ENCODE measurements at regions not wholly inside any gene's neighbourhood (a gene's known extent, or its start where the extent isn't known, plus 50 kb on each side); places are given as distances from the start of the nearest gene placed in this dataset.
"Not testable (repeated sequence)": the region's sequence is repeated elsewhere in the genome, so short reads cannot be mapped to it uniquely, and the experiment has no call there.

- no peak for DNase-seq (ENCODE audit: low read depth in 3 of 3)
Observed at GRCh38 chr4:17064959-17065358, 166.5 kb upstream of the LDB2 start.

- no peak for DNase-seq (ENCODE audit: low read depth in 3 of 3)
Observed at GRCh38 chr4:17063888-17064287, 165.4 kb upstream of the LDB2 start.

- DNase-seq (ENCODE audit: low read depth in 3 of 3): no peak
Observed at GRCh38 chr4:17060230-17060629, 161.8 kb upstream of the LDB2 start.

GRCh38 chr4:17058916-17059741 lies 160.7 kb upstream of the LDB2 start:
- no peak for DNase-seq (ENCODE audit: low read depth in 3 of 3)

GRCh38 chr4:17058536-17058915 lies 160.1 kb upstream of the LDB2 start:
- no peak for DNase-seq (ENCODE audit: low read depth in 3 of 3)

GRCh38 chr4:17057035-17057434 lies 158.6 kb upstream of the LDB2 start:
- DNase-seq (ENCODE audit: low read depth in 3 of 3): no peak

GRCh38 chr4:17055788-17056187 lies 157.3 kb upstream of the LDB2 start:
- DNase-seq (ENCODE audit: low read depth in 3 of 3): no peak

GRCh38 chr4:17045866-17046265 lies 147.4 kb upstream of the LDB2 start:
- no peak for DNase-seq (ENCODE audit: low read depth in 3 of 3)

GRCh38 chr4:17038510-17039176 lies 140.2 kb upstream of the LDB2 start:
- DNase-seq (ENCODE audit: low read depth in 3 of 3): no peak

GRCh38 chr4:17033768-17034181 lies 135.3 kb upstream of the LDB2 start:
- no peak for DNase-seq (ENCODE audit: low read depth in 3 of 3)

- no peak for DNase-seq (ENCODE audit: low read depth in 3 of 3)
Observed at GRCh38 chr4:17033025-17033767, 134.8 kb upstream of the LDB2 start.

GRCh38 chr4:17030543-17030942 lies 132.1 kb upstream of the LDB2 start:
- DNase-seq (ENCODE audit: low read depth in 3 of 3): no peak

GRCh38 chr4:17029964-17030363 lies 131.5 kb upstream of the LDB2 start:
- DNase-seq (ENCODE audit: low read depth in 3 of 3): no peak

GRCh38 chr4:17029432-17029831 lies 131.0 kb upstream of the LDB2 start:
- no peak for DNase-seq (ENCODE audit: low read depth in 3 of 3)

GRCh38 chr4:17027495-17027894 lies 129.1 kb upstream of the LDB2 start:
- no peak for DNase-seq (ENCODE audit: low read depth in 3 of 3)

- DNase-seq (ENCODE audit: low read depth in 3 of 3): no peak
Observed at GRCh38 chr4:17024425-17024824, 126.0 kb upstream of the LDB2 start.

- DNase-seq (ENCODE audit: low read depth in 3 of 3): no peak
Observed at GRCh38 chr4:17020901-17021300, 122.5 kb upstream of the LDB2 start.

GRCh38 chr4:17020451-17020850 lies 122.0 kb upstream of the LDB2 start:
- DNase-seq (ENCODE audit: low read depth in 3 of 3): no peak

GRCh38 chr4:17018621-17019020 lies 120.2 kb upstream of the LDB2 start:
- not testable (repeated sequence) for DNase-seq (ENCODE audit: low read depth in 3 of 3)

- no peak for DNase-seq (ENCODE audit: low read depth in 3 of 3)
Observed at GRCh38 chr4:17018013-17018412, 119.6 kb upstream of the LDB2 start.

GRCh38 chr4:17013382-17014006 lies 115.0 kb upstream of the LDB2 start:
- no peak for DNase-seq (ENCODE audit: low read depth in 3 of 3)

GRCh38 chr4:17012451-17012850 lies 114.0 kb upstream of the LDB2 start:
- DNase-seq (ENCODE audit: low read depth in 3 of 3): no peak
